CD4-positive, alpha-beta T cell (primary cell): ENCODE measurements at regions not wholly inside any gene's neighbourhood (a gene's known extent, or its start where the extent isn't known, plus 50 kb on each side); places are given as distances from the start of the nearest gene placed in this dataset.

Source experiments
- ATAC-seq: fragments of 200-7000 bp; cut with Tn5 transposase; one replicate; pipeline ENCODE4 v1.10.0; 2022; ENCODE audit warnings: mild to moderate bottlenecking; ENCODE audit not compliant: poor library complexity
- CTCF ChIA-PET: fragments of 350-600 bp; sonication (Branson Sonifier 250); formaldehyde crosslinking; loops from one replicate; lab custom pipeline; 2021; ENCODE audit warnings: antibody characterized with exemption, inconsistent platforms; lab: Charles Lee
- POLR2A ChIA-PET: fragments of 350-600 bp; sonication (Branson Sonifier 250); formaldehyde crosslinking; loops from one replicate; lab custom pipeline; 2021; ENCODE audit warnings: antibody characterized with exemption, inconsistent platforms; lab: Charles Lee
- DNase-seq, 14 experiments: peaks; one replicate each; pipeline ENCODE4 v3.0.0-alpha.2; 2013 to 2020; ENCODE audit warnings: mixed read lengths in 2 of 14
- H3K27ac ChIP-seq, 2 donors: one replicate each; pipeline versions ENCODE4 v1.5.1 to v1.7.0; 2013; ENCODE audit warnings: low read length in 2 of 2, low read depth in 1 of 2, mild to moderate bottlenecking in 1 of 2
- H3K27me3 ChIP-seq, 2 experiments: 1 replicate in 1 of 2; 2 replicates in 1 of 2; pipeline versions ENCODE4 v1.6.1 to v1.7.0; 2013; ENCODE audit warnings: low read length in 2 of 2, control low read depth in 1 of 2, mild to moderate bottlenecking in 1 of 2, moderate library complexity in 1 of 2; ENCODE audit not compliant: insufficient read depth in 2 of 2, control insufficient read depth in 1 of 2
- H3K36me3 ChIP-seq: one replicate; pipeline ENCODE4 v1.6.1; 2013; ENCODE audit warnings: low read length, control low read depth; ENCODE audit not compliant: insufficient read depth
- H3K4me1 ChIP-seq: one replicate; pipeline ENCODE4 v1.6.1; 2013; ENCODE audit warnings: low read length, control low read depth; ENCODE audit not compliant: insufficient read depth
- H3K4me3 ChIP-seq: one replicate; pipeline ENCODE4 v1.5.1; 2013; ENCODE audit warnings: mild to moderate bottlenecking, low read length, moderate library complexity
- H3K9me3 ChIP-seq, 2 experiments: 1 replicate in 1 of 2; 2 replicates in 1 of 2; pipeline versions ENCODE4 v1.6.1 to v1.7.0; 2013; ENCODE audit warnings: low read length in 2 of 2, mild to moderate bottlenecking in 2 of 2, control low read depth in 1 of 2, moderate library complexity in 1 of 2; ENCODE audit not compliant: control insufficient read depth in 1 of 2, insufficient read depth in 1 of 2
- H3K27ac Mint-ChIP-seq: one replicate; pipeline ENCODE4 v1.8.0; 2020; ENCODE audit warnings: mixed read lengths
- H3K27me3 Mint-ChIP-seq: one replicate; pipeline ENCODE4 v1.8.0; 2021; ENCODE audit warnings: mixed read lengths
- H3K36me3 Mint-ChIP-seq: one replicate; pipeline ENCODE4 v1.8.0; 2021; ENCODE audit warnings: low read depth, mixed read lengths
- H3K4me1 Mint-ChIP-seq: one replicate; pipeline ENCODE4 v1.8.0; 2021; ENCODE audit warnings: low read depth, mixed read lengths
- H3K4me3 Mint-ChIP-seq: one replicate; pipeline ENCODE4 v1.8.0; 2020; ENCODE audit warnings: mild to moderate bottlenecking, mixed read lengths
- H3K9me3 Mint-ChIP-seq: one replicate; pipeline ENCODE4 v1.8.0; 2020; ENCODE audit warnings: mixed read lengths
- CTCF ChIP-seq: fragments of 200-600 bp; IDR thresholded peaks from one replicate; pipeline ENCODE4 v1.8.0; 2022; ENCODE audit warnings: antibody characterized with exemption, mild to moderate bottlenecking
- intact Hi-C, 2 experiments: fragments of 100-400 bp; cut with DNase I in 1 of 2; cut with micrococcal nuclease in 1 of 2; formaldehyde crosslinking; loops; one replicate each; pipeline versions ENCODE4 v1.15.1 to v1.9.0; 2023 to 2025; cut with DNase I, micrococcal nuclease

DNA sequence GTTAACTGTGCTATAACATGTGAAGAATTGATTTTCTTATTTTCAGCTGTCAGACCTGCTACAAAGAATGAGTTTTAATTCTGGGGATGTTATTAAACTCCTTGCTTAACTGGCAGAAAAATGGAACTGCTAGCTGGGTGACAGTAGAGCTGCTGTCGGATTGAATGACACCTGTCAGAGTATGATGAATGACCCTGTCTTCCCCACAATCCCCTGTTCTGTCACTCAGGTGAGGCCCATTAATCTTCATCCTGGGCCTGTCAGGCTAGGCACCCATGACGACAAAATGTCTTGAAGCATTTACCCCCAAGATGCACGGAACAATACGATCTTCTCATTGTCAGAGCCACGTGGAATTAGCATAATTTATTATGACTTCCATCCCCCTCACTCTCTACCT, 129.9 kb upstream of the ETAA1 start:
- no peak for TF ChIP-seq CTCF
- Mint-ChIP-seq H3K4me3 (no peak overlapping the region), H3K4me1 (no peaks in the 10 kb centered on the region), H3K9me3 (no peaks in the 10 kb centered on the region), H3K36me3 (no peaks in the 10 kb centered on the region), H3K27me3 (no peaks in the 10 kb centered on the region), H3K27ac (no peak overlapping the region)
- Histone ChIP-seq H3K27ac (no peak overlapping the region), H3K4me1 (no peaks in the 10 kb centered on the region), H3K27me3 (no peaks in the 10 kb centered on the region), H3K36me3 (no peaks in the 10 kb centered on the region), H3K4me3 (no peak overlapping the region), H3K9me3 (no peaks in the 10 kb centered on the region)
- ATAC-seq (no peak), DNase-seq (no peak)
- intact Hi-C loops: no loop called here
- ChIA-PET CTCF (no interaction called here), POLR2A (interaction anchor here (0.6 kb wide), 1 partner anchor 56 kb away, joined by 3 read pairs; no protein-coding TSS in a partner anchor)

GRCh38 chr2:67268797-67269196, 128.3 kb upstream of the ETAA1 start:
- ATAC-seq: no peak
- H3K27me3 ChIP-seq: no peaks in the 10 kb centered on the region
- CTCF ChIA-PET: no interaction called here
- intact Hi-C loops: no loop called here
- DNase-seq: no peak
- Mint-ChIP-seq H3K9me3 (no peaks in the 10 kb centered on the region), H3K4me3 (no peak overlapping the region), H3K27me3 (no peaks in the 10 kb centered on the region), H3K36me3 (no peaks in the 10 kb centered on the region), H3K4me1 (no peaks in the 10 kb centered on the region), H3K27ac (no peak overlapping the region)
- POLR2A ChIA-PET: no interaction called here
- H3K9me3 ChIP-seq: no peaks in the 10 kb centered on the region
- no peak overlapping the region for H3K27ac ChIP-seq
- H3K4me3 ChIP-seq: no peak overlapping the region
- no peaks in the 10 kb centered on the region for H3K4me1 ChIP-seq
- no peaks in the 10 kb centered on the region for H3K36me3 ChIP-seq
- no peak for TF ChIP-seq CTCF

DNA sequence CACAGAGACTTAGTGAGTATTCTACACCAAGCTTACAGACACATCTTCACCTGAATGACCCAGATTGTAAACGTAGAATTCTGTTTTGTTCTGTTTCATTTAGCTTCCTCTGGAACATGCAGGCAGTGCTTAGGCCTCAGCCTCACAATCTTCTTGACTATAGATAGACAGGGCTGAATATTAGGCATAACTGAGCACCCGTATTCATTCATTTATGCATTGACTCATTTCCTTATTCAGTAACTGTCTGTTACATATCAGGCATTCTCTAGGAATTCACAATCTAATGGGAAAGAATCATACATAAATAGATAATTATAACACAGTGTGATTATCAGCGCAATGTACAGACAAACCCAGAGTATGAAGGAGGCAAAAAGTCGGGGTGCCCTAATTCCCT, 124.9 kb upstream of the ETAA1 start:
- H3K4me1 ChIP-seq: no peaks in the 10 kb centered on the region
- DNase-seq (no peak), ATAC-seq (no peak)
- H3K4me3 ChIP-seq: no peak overlapping the region
- H3K9me3 Mint-ChIP-seq: no peaks in the 10 kb centered on the region
- H3K27ac ChIP-seq: no peak overlapping the region
- H3K4me3 Mint-ChIP-seq: no peak overlapping the region
- CTCF ChIA-PET: no interaction called here
- no peaks in the 10 kb centered on the region for H3K27me3 Mint-ChIP-seq
- H3K27ac Mint-ChIP-seq: no peak overlapping the region
- no peaks in the 10 kb centered on the region for H3K36me3 Mint-ChIP-seq
- intact Hi-C loops: no loop called here
- no peaks in the 10 kb centered on the region for H3K27me3 ChIP-seq
- no peaks in the 10 kb centered on the region for H3K4me1 Mint-ChIP-seq
- POLR2A ChIA-PET: no interaction called here
- H3K36me3 ChIP-seq: no peaks in the 10 kb centered on the region
- no peak for TF ChIP-seq CTCF
- no peaks in the 10 kb centered on the region for H3K9me3 ChIP-seq
